ENCODE measurements at regions not wholly inside any gene's neighbourhood (a gene's known extent, or its start where the extent isn't known, plus 50 kb on each side); places are given as distances from the start of the nearest gene placed in this dataset.

DNA sequence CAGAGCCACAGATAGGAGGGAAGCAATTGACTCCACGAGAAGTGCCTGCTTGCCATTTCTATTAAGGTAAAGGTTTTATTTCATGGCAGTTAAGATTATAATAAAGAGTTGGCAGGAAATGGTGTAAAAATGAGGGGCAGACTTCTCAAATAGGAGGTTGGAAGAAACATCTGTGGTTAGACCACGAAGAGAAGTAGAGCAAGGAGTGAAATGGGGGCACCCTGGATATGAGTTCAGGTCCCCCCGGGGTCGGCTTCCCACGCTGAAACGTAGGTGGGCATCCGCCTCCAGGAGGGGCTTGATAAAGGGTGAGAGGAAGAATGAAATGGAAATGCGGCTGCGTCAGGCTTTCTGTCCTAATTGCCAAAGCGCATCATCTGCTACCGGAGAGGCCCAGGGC is 209.1 kb downstream of the MAF start:
- H3K4me3 Mint-ChIP-seq: no peak overlapping the region
- no peaks in the 10 kb centered on the region for H3K27me3 Mint-ChIP-seq (ENCODE audit: low read depth)
- no peak for TF ChIP-seq MXD4 (CRISPR knock-in tag; IDR thresholded peaks at IDR 0.05; ENCODE audit: borderline replicate concordance)
- TF ChIP-seq, protein P1, sequence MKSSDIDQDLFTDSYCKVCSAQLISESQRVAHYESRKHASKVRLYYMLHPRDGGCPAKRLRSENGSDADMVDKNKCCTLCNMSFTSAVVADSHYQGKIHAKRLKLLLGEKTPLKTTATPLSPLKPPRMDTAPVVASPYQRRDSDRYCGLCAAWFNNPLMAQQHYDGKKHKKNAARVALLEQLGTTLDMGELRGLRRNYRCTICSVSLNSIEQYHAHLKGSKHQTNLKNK (CRISPR knock-in tag; IDR thresholded peaks at IDR 0.05): no peak
- peaks cover under 1% of the 10 kb centered on the region; the same call in 1 of the 2 replicates for H3K36me3 Mint-ChIP-seq
- ChIA-PET CTCF (no interaction called here), POLR2A (no interaction called here)
- peaks cover 17% of the 10 kb centered on the region for H3K4me1 Mint-ChIP-seq
- H3K9me3 Mint-ChIP-seq: peaks cover under 1% of the 10 kb centered on the region; the same call in 1 of the 2 replicates
- no peak for ATAC-seq
- no peak overlapping the region for H3K27ac Mint-ChIP-seq
- DNase-seq (ENCODE audit: low spot score): no peak

DNA sequence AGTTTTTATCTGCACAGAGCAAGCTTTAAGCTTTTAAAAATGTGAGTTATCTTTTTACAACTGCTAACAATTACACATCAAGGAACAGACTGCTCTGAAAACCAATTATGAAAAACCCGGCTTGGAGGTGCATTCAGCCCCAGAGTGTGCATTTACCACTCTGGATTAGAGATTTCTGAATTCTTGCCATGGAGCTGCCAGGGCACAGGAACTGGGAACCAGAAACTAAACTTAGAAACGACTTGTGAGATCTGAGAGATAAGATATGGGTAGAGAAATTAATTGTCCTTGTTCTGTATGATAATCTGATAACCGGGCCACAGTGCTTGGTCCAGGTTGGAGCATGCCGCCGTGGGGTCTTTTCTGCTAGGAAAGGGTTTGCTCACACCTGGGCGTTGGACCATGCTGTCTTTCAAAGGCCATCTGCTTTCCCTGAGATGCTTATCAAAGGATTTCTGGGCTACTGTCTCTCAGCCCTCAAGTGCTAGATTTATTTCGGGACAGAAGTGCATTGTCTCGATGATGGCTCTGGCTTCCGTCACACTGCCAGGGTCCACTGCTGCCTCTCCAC is 210.0 kb downstream of the MAF start:
- peaks cover 15% of the 10 kb centered on the region for H3K4me1 Mint-ChIP-seq
- no peak for DNase-seq (ENCODE audit: low spot score)
- H3K4me3 Mint-ChIP-seq: no peak overlapping the region
- POLR2A ChIA-PET: no interaction called here
- CTCF ChIA-PET: no interaction called here
- H3K27ac Mint-ChIP-seq: no peak overlapping the region
- H3K27me3 Mint-ChIP-seq (ENCODE audit: low read depth): no peaks in the 10 kb centered on the region
- TF ChIP-seq SMAD3 (CRISPR knock-in tag; IDR thresholded peaks at IDR 0.05; ENCODE audit: borderline replicate concordance): no peak
- no peak for ATAC-seq
- peaks cover 7% of the 10 kb centered on the region; the same call in 1 of the 2 replicates for H3K9me3 Mint-ChIP-seq
- peaks cover 5% of the 10 kb centered on the region; the same call in 1 of the 2 replicates for H3K36me3 Mint-ChIP-seq

DNA sequence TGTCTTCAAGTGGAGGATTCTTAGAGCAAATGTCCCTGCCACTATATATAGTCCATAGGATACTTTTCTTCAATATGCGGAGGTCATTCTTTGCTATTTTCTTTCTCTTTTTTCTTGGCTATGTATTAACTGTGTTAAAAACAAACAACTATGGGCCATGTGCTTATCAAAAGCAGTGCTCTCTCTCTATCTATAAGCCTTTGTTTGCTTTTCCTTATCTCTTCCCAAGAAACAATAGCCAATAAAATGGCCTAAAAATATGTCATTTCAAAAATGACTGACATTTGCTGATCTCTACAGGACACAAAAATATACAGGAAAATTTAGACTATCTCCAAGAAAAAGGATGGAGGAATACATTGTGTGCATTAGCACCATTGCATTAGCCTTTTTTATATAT is 212.1 kb downstream of the MAF start:
- Mint-ChIP-seq H3K27ac (no peak overlapping the region), H3K4me1 (peaks cover 8% of the 10 kb centered on the region), H3K27me3 (ENCODE audit: low read depth) (no peaks in the 10 kb centered on the region), H3K9me3 (peaks cover 10% of the 10 kb centered on the region; the same call in 1 of the 2 replicates), H3K36me3 (peaks cover 5% of the 10 kb centered on the region; the same call in 1 of the 2 replicates), H3K4me3 (no peak overlapping the region)
- TF ChIP-seq ZNF121 (CRISPR knock-in tag; IDR thresholded peaks at IDR 0.05): no peak
- no peak for TF ChIP-seq SOX15 (CRISPR knock-in tag; IDR thresholded peaks at IDR 0.05)
- TF ChIP-seq, protein P2, sequence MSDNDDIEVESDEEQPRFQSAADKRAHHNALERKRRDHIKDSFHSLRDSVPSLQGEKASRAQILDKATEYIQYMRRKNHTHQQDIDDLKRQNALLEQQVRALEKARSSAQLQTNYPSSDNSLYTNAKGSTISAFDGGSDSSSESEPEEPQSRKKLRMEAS (CRISPR knock-in tag; IDR thresholded peaks at IDR 0.05): no peak
- DNase-seq (ENCODE audit: low spot score) (no peak), ATAC-seq (no peak)
- CTCF ChIA-PET: no interaction called here
- POLR2A ChIA-PET: no interaction called here

DNA sequence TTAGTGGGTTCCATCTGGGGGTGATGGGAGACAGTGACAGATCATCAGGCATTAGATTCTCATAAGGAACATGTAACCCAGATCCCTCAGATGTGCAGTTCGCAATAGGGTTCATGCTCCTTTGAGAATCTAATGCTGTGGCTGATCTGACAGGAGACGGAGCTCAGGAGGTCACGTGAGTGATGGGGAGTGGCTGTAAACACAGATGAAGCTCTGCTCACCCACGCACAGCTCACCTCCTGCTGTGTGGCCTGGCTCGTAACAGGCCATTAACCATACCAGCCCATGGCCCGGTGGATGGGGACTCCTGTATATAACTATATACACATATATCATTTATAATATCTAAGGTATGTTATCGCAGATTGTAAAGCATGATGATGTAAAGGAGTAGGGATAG is 214.2 kb downstream of the MAF start:
- Mint-ChIP-seq H3K36me3 (peaks cover 5% of the 10 kb centered on the region; the same call in 1 of the 2 replicates), H3K4me1 (peaks cover 4% of the 10 kb centered on the region), H3K27ac (no peak overlapping the region), H3K27me3 (ENCODE audit: low read depth) (no peaks in the 10 kb centered on the region), H3K4me3 (no peak overlapping the region), H3K9me3 (peaks cover 10% of the 10 kb centered on the region; the same call in 1 of the 2 replicates)
- no peak for DNase-seq (ENCODE audit: low spot score)
- ChIA-PET CTCF (no interaction called here), POLR2A (no interaction called here)
- no peak for ATAC-seq
- 0 out of 2 replicates have a peak, but pooled peaks have one; percentile 40 for TF ChIP-seq ZNF121 (CRISPR knock-in tag; IDR thresholded peaks at IDR 0.05)
- no peak for TF ChIP-seq ZNF671 (CRISPR knock-in tag; IDR thresholded peaks at IDR 0.05)
- TF ChIP-seq, protein P3, sequence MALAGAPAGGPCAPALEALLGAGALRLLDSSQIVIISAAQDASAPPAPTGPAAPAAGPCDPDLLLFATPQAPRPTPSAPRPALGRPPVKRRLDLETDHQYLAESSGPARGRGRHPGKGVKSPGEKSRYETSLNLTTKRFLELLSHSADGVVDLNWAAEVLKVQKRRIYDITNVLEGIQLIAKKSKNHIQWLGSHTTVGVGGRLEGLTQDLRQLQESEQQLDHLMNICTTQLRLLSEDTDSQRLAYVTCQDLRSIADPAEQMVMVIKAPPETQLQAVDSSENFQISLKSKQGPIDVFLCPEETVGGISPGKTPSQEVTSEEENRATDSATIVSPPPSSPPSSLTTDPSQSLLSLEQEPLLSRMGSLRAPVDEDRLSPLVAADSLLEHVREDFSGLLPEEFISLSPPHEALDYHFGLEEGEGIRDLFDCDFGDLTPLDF (CRISPR knock-in tag; IDR thresholded peaks at IDR 0.05): no peak

DNA sequence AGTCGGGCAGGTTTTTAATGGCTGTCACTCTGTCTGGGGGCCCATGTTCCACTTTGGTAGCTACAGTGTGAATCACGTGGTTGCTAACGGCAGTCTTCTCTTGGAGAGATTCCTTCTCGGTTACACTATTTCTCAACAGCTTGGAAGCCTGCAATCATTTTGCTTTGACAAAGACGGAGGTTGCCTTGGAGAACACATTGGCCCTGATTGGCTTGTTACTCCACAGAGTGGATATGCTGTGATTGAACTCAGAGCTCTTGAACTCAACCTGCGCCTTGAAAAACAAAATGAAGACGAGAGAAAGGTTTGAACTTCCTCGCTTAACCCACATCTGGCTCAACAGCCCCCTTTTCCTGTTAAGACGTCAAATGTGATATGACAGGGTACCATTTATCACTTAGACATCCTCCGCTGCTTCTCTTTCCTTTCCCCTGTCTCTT is 218.9 kb downstream of the MAF start:
- peaks cover 5% of the 10 kb centered on the region; the same call in 1 of the 2 replicates for H3K36me3 Mint-ChIP-seq

More for the DNA sequence above, 218.9 kb downstream of the MAF start:
- Mint-ChIP-seq H3K27ac (no peak overlapping the region), H3K4me3 (no peak overlapping the region), H3K27me3 (ENCODE audit: low read depth) (peaks cover 2% of the 10 kb centered on the region; the same call in 1 of the 2 replicates), H3K4me1 (no peaks in the 10 kb centered on the region), H3K9me3 (peaks cover 18% of the 10 kb centered on the region)
- no peak for TF ChIP-seq SMAD4 (CRISPR knock-in tag; IDR thresholded peaks at IDR 0.05)
- TF ChIP-seq, protein P4, sequence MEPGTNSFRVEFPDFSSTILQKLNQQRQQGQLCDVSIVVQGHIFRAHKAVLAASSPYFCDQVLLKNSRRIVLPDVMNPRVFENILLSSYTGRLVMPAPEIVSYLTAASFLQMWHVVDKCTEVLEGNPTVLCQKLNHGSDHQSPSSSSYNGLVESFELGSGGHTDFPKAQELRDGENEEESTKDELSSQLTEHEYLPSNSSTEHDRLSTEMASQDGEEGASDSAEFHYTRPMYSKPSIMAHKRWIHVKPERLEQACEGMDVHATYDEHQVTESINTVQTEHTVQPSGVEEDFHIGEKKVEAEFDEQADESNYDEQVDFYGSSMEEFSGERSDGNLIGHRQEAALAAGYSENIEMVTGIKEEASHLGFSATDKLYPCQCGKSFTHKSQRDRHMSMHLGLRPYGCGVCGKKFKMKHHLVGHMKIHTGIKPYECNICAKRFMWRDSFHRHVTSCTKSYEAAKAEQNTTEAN (CRISPR knock-in tag; IDR thresholded peaks at IDR 0.05): no peak
- TF ChIP-seq, protein P5, sequence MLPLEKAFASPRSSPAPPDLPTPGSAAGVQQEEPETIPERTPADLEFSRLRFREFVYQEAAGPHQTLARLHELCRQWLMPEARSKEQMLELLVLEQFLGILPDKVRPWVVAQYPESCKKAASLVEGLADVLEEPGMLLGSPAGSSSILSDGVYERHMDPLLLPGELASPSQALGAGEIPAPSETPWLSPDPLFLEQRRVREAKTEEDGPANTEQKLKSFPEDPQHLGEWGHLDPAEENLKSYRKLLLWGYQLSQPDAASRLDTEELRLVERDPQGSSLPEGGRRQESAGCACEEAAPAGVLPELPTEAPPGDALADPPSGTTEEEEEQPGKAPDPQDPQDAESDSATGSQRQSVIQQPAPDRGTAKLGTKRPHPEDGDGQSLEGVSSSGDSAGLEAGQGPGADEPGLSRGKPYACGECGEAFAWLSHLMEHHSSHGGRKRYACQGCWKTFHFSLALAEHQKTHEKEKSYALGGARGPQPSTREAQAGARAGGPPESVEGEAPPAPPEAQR (CRISPR knock-in tag; IDR thresholded peaks at IDR 0.05): no peak
- no peak for TF ChIP-seq SP1 (CRISPR knock-in tag; conservative IDR thresholded peaks at IDR 0.05)
- TF ChIP-seq ZNF138 (CRISPR knock-in tag; conservative IDR thresholded peaks at IDR 0.05): no peak
- CTCF ChIA-PET: no interaction called here
- POLR2A ChIA-PET: no interaction called here
- DNase-seq (ENCODE audit: low spot score) (no peak), ATAC-seq (no peak)
